ENCODE measurements at regions not wholly inside any gene's neighbourhood (a gene's known extent, or its start where the extent isn't known, plus 50 kb on each side); places are given as distances from the start of the nearest gene placed in this dataset.
A peak's percentile ranks its signal among the peaks of the same experiment; 100 is the strongest.

DNA sequence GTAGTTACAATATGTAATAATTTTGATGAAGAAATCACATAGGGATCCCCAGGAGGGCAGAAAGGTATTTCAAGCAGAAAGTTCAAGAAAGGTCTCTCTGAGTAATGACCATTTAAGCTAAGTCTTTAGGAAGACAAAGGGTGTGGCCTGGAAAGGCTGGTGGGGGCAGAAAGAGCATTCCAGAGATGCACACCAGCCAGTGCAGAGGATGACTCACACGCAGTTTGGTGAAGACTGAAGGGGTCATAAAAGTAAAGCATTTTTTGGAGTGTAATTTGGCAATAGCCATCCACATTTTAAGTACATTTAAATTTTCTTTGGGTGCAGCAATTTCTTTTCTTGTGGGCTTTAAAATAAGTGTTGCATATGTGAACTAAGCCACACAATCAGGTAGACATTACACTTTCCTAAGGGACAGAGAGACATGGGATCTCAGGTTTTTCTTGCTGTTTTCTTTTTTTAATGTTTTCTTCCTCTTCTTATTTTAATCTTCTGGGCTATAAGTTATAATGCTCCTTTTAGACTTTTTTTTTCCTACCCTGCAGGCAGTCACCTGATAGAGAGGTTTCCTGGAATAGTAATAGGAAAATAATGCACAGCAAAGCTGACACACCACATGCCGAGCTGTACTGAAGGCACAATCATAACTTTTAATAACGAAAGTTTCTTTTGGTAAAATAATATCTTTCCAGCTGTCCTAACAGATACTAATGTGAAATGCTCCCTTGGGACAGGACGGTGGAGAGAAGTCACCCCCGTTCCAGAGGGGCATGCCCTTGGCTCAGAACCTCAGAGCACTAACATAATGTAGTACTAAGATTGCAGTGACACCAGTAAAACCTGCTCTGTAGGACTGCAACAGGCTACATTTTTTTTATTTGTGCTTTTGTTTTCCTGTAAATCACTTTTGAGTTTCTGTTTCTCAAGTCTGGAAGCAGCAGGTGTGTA, 49.6 kb upstream of the PTPRK start:
- H3K36me3 Mint-ChIP-seq, result peaks cover 1% of the 10 kb centered on the region
- H3K27me3 Mint-ChIP-seq, result no peaks in the 10 kb centered on the region
- no peak overlapping the region for H3K27ac Mint-ChIP-seq
- H3K9me3 Mint-ChIP-seq, result peaks cover 0 to 2% (median 0%) of the 10 kb centered on the region in 3 donors
- no peaks in the 10 kb centered on the region for H3K4me1 Mint-ChIP-seq
- H3K4me3 Mint-ChIP-seq, result peak overlapping the region in 1 of 4 donors; percentile 14

All from IgD-negative memory B cell (primary cell).